Muscle of back (tissue), 3 donors: ENCODE measurements at regions not wholly inside any gene's neighbourhood (a gene's known extent, or its start where the extent isn't known, plus 50 kb on each side); places are given as distances from the start of the nearest gene placed in this dataset.

ENCODE experiments used
- DNase-seq, 3 donors: peaks; one replicate each; pipeline versions ENCODE4 v3.0.0 to v3.0.0-alpha.2; 2013

DNA sequence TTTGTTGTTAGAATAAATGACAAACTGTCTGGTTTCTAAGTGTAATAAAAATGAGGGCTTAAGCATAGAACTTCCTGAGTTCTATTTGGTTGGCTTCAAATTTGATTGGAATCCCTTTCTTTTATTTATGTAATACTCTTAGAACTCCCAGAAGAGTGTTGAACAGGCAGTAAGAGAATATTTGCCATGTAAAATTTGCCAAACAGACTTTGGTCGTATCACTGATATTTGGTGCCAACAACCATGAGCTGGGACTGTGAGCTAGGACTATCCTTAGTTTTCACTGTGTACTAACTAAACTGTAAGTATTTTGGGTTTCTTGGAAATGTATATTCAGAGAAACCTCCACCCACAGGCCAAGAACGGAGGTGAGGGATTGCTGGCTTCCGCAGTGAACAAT lies 971.2 kb upstream of the SOX9 start:
- no peak for DNase-seq

DNA sequence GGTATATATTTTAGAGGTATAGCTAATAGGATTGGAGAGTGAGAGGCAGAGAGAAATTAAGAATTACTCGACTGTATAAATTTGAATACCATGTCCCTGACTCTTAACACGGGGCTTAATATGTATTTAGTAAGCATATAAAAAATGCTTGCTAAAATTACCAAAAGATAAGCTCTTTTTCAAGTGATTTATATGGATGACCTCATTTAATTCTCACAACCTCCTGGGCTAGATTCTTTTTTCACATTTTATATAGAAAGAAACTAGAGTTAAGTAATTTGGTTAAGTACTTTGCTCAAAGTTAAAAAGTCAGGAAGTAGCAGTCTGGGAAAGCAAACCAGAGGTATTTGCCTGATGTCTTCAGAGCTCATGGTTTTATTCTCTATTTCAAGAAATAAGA lies 963.5 kb upstream of the SOX9 start:
- DNase-seq, result no peak

DNA sequence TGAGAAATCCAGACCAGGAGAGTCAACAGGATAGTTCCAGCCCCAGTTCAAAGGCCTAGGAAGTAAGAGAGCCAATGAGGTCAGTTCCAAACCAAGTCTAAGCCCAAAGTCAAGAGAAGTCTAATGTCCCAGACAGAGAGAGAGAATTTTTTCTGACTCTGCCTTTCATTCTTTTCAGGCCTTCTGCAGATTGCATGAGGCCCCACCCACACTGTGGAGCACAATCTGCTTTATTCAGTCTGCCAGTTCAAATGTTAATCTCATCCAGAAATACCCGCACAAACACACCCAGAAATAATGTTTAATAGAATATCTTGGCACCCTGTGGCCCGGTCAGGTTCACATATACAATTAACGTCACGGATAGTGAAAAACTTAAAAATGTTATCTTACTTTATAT lies 962.4 kb upstream of the SOX9 start:
- no peak for DNase-seq

DNA sequence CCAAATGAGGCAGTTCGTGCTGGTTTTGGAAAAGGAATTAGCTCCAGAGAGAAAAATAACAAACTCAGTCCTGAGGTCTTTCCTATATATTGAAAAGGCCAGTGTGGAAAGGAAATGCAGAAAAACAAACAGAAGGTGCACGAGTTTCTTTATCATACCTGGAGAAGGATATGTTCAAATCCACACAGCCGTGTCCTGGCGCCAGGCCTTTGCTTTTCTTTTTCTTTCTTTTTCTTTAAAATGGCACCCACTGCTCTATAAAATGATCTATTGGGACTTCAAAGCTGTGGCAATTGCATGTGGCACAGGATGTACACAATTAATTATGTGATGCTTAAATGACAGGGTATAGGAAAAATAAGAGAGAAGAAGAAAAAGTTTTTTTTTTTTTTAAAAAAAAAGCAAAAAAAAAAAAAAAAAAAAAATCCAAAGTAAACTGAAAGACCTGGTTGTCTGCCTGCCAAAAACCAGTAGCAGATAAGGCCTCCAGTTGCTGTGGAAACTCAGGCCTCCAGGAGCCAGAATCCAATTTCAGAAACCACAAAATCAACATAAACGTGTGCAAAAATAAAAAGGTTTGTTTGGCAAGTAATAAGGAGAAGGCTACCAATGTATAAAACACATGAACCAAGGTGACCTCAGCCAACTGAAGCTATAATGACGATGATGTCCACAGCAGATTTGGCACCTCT lies 957.6 kb upstream of the SOX9 start:
- DNase-seq, result no peak

DNA sequence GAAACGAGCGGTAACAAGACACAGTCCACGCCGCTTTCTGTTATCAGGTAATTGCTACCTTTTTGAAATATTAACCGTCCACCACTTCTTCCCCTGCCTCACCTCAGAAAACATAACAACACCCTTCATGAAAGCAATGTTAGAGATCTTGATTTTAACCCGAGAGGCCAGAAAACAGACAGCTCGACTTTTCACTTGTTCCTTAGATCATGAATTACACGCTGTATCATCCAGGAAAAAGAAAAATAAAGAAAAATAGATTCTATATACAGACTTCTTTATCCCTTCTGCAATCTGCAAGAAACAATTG lies 957.1 kb upstream of the SOX9 start:
- no peak for DNase-seq

- DNase-seq, result no peak
These were observed 956.3 kb upstream of the SOX9 start for GRCh38 chr17:71164561-71164960.

- DNase-seq, result peak; percentile 11 to 62 (median 15)
These were observed 954.5 kb upstream of the SOX9 start for GRCh38 chr17:71166311-71166710.

- no peak for DNase-seq
These were observed 952.6 kb upstream of the SOX9 start for GRCh38 chr17:71168053-71168741.

GRCh38 chr17:71170070-71170469 lies 950.8 kb upstream of the SOX9 start:
- no peak for DNase-seq

- DNase-seq, result no peak
These were observed 949.5 kb upstream of the SOX9 start for GRCh38 chr17:71171270-71171669.

GRCh38 chr17:71173991-71174390 lies 946.8 kb upstream of the SOX9 start:
- no peak for DNase-seq

DNA sequence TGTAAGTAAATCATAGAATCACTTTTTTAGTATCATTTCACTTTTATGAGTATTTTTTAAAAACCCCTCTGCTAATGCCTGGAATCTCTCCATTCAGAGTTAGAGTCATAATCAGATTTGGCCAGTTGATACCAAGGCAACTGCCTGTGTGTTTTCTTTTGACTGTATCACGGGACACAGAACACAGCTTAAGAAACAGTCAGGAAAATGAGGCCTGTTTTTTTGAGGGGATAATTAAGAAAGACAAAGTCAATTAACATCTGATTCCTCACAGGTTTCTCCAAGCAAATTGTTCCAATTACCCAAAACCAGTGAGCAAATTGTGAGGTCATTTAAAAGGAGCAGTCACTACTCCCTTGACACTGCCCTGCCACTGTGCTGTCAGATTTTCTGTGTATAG lies 944.5 kb upstream of the SOX9 start:
- no peak for DNase-seq

- no peak for DNase-seq
These were observed 943.8 kb upstream of the SOX9 start for GRCh38 chr17:71176928-71177443.

- DNase-seq, result peak; percentile 10 to 59 (median 48)
These were observed 939.9 kb upstream of the SOX9 start for GRCh38 chr17:71180801-71181385.

GRCh38 chr17:71183066-71183660 lies 937.7 kb upstream of the SOX9 start:
- DNase-seq, result no peak

DNA sequence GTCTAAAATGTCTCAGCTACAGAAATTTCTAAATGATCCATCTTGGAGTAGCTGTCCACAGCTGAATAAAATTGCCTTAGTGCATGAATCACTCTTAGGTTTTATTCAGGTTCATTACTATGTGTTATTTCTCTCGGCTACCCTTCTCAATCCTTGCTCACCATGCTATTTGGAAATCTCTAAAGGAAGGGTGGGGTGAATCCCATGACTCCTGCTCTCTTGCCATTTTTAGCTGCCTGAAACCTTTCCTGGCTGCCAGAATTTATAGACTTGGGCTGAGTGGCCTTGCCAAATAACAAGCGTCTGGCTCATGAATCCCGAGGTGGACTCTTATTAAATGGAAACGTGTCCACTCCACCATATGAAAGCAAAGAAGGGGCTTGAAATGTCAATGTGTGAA lies 936.1 kb upstream of the SOX9 start:
- no peak for DNase-seq

- DNase-seq, result no peak
These were observed 933.5 kb upstream of the SOX9 start for GRCh38 chr17:71187145-71187878.

DNA sequence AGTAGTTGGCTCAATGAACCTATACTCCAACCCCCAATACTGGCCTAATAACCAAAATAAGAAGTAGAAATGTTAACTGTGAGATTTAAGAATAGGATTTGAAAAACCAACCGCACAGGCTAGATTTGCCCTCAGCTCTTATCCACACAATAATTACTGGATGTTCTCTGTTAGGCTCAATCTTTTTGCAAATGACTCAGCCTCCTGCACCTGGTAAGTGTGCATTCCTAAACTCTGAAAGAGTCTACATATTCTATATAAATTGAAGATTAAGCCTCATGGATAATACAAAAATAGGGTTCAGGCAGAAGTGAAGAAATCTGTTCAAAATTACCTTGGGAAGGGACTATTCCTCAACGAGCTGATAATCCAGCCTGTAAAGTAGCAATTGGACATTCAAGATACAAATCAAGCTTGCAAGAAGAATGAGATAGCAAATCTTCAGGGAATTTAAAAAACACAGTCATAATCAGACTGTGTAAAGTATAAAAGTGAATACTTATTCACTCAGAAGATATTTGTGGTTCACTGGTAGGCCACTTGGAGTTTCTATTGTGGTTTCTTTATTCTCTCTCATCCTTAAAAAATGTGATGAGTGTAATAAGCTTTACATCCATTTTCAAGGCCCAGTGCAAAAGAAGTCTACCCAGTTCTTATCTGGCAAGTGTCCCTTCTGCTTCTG lies 931.9 kb upstream of the SOX9 start:
- DNase-seq, result peak in 1 of 3 donors; percentile 89

DNA sequence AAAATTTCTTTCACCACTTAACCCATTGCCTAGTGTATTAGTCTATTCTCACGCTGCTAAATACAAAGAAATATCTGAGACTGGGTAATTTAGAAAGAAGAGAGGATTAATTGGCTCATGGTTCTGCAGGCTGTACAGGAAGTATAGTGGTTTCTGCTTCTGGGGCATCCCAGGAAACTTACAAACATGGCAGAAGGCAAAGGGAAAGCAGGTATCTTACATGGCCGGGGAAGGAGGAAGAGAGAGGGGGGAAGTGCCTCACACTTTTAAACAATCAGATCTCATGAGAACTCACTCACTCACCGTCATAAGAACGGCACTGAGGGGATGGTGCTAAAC lies 931.4 kb upstream of the SOX9 start:
- DNase-seq, result no peak

DNA sequence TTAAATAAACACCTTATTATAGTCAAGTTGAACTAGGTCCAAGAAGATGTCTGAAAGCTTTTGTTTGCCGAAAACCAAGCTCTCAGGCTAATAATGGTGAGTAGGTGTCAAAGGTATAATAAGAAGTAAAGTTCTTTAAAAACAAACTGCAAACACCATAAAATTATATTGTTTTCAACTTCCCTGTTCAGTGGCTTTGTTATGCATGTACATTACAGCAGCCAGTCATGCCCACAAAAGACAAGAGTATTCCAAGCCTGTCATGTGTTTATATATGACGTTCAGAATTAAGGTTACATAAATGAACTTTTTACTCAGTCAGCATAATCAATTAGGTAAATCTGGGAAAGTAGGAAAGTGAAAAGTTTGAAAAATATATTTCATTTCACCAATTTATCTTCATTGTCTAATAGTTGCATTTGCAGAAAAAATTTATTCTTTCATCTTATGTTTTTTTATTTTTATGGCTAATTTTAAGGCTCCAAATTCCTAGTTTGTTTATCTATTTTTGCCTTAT lies 928.7 kb upstream of the SOX9 start:
- DNase-seq, result no peak

DNA sequence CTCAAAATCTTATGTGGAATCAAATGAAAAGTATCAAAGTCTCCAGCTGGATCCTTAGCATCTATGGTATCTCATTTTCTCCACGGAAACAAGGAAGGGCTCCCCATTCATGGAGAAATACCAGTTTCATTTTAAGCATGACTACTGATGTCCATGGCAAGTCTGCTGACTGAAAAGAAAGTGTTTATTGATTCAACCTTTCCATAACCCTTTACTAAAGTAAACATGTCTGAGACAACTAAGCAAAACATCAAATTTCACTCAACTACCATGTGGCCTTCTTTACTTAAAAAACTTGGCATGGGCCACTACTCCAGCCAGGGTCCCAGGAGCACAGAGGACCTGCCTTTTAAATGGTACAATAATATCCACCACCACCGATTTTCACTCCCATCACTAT lies 928.0 kb upstream of the SOX9 start:
- DNase-seq, result no peak

DNA sequence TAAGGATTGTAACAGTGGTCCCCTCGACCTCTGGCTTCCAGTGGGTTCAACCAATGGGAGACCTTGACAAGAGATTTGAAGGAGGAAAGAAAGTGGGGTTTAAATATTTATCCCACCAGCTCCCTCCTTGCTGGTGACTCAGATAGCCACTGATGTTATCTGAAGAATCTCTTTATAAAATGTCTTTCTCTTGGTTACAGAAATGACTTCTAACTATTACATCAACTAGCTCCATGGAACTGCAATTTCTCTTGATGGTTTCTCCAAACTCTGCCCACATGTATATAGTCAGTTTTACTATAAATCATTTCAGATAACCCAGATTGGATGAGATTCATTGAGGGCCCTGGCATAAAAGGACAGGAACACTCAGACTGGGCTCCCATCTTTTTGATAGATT lies 920.2 kb upstream of the SOX9 start:
- DNase-seq, result no peak
